Activated naive CD8-positive, alpha-beta T cell treated with anti-CD3 and anti-CD28 coated beads, Interleukin-2, amount 50 U/mL, for 16 hours (primary cell): ENCODE measurements at regions not wholly inside any gene's neighbourhood (a gene's known extent, or its start where the extent isn't known, plus 50 kb on each side); places are given as distances from the start of the nearest gene placed in this dataset.

Experiments used
- DNase-seq: peaks from one replicate; pipeline ENCODE4 v3.0.0-alpha.2; 2020; ENCODE audit warnings: low read depth, low spot score

DNA sequence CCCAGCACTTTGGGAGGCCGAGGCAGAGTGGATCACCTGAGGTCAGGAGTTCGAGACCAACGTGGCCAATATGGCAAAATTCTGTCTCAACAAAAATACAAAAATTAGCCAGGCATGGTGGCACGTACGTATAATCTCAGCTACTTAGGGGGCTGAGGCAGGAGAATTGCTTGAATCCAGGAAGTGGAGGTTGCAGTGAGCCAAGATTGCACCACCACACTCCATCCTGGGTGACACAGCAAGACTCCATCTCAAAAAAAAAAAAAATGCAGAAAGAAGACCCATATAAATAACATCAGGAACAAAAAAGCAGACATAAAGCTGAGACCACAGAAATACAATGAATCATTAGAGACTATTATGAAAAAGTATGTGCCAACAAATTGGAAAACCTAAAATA is 235.2 kb upstream of the VEPH1 start:
- DNase-seq = no peak

DNA sequence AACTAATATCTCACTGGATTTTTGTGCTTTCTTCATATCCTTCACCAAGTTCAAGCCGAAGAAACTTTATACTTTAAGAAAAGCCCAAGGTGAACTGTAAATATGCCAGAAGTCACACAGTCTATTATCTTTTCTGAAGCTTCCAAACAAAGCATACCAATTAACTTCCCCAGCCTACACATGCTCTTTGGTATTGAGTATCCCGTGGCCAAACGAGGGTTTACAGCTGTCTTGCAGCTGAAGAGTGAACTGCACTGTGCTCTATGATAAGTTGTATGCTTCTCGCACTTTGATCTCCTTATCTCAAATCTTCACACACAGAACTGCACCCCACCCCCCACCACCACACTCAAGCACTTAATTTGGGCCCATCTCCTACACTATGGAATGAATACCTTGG is 215.6 kb upstream of the VEPH1 start:
- DNase-seq = no peak

DNA sequence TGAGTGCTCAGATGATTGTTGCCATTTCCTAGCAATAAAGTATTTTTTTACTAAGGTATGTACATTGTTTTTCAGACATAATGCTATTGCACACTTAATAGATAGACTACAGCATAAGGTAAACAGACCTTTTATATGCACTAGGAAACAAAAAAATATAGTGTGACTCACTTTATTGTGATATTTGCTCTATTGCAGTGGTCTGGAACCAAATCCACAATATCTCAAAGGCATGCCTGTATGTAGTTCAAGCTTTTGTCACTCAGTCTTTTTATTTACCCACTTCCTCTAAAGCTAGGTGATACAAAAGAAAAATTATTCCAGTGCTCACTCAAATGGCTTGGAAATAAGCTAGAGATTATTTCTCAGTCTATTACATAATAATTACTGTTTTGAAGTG is 209.9 kb upstream of the VEPH1 start:
- DNase-seq = no peak

DNA sequence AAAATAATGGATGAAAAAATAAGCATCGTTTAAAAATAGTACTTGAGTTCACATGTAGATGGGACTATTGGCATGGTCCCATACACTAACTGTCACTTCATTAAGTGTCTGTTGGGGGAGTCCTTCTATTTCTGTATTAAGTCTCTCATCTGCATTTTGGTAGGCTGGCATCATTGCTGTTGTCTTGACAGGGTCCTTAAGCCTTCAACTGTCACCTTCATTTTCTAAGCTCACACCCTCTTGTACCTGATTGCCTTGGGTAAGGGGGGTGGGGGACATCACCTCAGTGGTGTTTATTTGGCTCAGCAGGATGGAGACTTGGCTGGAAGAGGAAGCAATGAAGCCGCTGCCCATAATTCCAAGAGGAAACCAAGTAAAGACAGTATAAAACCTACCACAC is 202.0 kb upstream of the VEPH1 start:
- no peak for DNase-seq

DNA sequence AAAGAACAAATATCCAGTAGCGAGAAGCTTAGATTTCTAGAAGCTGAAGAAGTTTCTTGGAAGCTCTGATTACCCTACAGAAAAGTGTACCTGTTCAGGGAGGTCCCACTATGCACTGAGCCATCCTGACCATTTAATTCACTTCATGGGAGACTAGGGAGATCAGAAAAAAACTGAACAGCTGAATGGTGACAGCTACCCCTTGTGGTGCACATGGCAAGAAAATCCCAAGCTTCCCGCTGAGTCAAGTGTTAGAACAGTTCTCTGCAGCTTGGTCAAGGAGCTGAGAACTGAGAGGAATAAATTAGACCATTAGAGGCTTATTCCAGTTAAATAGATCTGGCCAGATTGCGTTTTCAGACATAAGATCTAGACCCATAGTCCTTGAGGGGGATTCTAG is 197.2 kb upstream of the VEPH1 start:
- DNase-seq = no peak

DNA sequence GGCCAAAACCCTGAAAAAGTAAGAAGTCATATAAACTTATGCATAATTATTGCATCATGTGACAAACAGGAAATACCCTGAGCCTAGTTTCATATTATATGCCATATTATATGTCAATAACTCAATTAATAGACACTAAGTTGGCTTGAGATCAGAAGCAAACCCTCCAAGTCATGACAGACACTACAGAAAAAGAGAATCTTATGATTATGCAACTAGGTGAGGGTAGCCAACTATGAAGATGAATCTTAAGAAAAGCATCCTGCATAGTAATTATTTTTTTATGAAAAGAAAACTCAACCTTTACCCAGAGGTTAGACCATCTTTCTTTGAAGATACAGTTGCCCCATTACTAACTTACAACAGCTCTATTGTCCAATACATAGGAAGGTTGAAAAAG is 192.4 kb upstream of the VEPH1 start:
- DNase-seq = no peak

DNA sequence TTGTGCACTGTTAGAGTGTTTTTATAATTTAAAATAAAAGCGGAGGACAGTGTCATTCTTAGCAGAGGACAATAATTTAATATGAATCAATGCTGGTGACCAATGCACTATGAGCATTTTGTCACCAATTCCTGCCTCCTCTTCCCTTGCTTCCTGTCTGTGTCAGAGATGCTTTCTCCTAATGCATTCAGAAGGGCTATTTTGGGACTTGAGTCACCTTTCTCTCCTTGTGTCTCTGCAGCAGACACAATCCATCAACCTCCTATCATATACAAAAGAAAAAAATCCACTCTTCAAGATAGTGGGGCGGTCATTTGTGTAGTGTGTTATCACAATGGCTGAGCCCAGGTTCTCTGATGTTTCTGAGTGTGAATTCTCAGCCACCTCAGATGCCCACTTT is 191.9 kb upstream of the VEPH1 start:
- no peak for DNase-seq

DNA sequence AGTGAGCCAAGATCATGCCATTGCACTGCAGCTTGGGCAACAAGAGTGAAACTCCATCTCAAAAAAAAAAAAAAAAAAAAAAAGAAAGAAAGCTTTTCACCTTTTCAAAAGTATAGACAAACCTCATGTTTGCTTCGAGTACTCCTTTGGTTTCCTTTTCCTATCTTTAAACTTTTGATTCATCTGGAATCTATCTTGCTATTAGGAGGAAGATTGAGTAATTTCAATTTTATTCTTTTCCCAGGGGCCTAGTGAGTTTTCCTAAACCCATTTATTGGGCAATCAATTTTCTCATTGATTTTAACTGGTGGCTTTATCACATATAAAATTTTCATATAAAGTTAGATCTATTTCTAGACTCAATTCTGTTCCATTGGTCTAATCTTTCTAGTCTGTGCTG is 190.5 kb upstream of the VEPH1 start:
- no peak for DNase-seq

DNA sequence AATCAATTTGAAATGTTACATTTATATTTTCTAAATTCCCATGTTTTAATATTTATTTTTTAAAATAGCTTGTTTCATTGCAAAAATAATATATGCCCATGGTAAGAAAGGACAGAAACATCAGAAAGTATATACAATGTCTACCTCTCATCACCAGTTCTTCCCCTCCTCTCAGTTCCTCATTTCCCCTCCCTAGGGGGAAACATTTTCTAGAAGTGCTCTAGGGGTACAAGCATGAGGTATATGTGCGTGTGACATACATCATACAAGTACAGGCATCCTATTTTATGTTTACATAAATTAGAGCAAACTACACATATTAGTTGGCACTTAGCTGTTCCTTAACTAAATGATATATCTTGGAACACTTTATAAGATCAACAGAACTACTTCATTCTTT is 189.3 kb upstream of the VEPH1 start:
- DNase-seq = no peak

DNA sequence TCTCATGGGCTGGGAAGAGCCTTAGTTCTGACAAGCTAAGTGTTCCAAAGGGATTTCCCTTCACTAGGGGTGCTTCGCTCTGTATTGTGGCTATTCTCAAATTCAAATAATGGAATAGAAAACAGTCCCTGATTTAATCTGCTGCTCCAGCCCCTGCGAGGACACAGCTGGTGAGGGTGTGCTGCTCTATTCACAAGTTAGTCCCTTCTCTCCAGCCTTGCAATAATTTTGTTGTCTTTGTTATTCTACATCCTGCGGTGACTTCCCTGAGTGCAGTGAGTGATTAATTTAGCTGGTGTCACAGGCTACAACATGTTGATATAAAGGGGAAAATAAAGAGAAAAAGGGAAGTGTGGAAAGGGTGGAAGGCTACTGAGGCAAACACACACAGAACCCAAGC is 180.5 kb upstream of the VEPH1 start:
- no peak for DNase-seq

DNA sequence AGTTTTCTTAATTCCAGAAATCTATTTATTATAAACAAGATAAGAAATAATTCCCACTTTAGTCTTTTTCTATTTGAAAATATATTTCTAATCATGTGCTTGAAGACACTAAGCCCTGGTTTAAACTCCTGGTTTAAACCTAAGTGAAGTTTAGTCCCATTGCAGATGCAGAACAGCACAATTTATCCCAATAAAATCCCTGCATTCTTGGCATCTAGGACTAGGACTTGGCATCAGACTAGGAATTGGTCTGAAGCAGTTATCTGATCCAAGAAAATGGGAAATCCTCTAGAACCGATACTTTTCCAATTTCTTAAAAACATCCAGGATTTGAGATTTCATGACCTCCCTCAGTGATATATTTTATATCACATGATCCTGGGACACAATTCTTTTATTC is 168.8 kb upstream of the VEPH1 start:
- no peak for DNase-seq

DNA sequence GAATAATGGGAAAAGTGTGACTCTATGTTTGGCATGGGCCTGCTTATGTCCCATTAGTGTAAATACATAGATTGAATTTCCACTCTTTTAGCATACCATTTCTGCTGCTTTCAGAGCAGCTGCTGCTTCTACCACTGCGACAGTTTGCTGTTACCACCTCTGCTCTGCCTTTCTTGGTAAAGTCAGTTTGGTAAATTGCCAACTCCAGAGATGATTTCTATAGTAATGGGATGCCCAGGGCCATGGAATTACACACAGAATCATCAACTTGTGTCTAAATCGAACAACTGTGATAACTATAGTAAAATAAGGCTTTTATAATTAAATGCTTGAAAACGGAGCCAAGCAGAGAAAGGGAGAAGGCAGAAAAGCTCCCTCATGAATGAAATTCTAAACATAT is 168.4 kb upstream of the VEPH1 start:
- no peak for DNase-seq

DNA sequence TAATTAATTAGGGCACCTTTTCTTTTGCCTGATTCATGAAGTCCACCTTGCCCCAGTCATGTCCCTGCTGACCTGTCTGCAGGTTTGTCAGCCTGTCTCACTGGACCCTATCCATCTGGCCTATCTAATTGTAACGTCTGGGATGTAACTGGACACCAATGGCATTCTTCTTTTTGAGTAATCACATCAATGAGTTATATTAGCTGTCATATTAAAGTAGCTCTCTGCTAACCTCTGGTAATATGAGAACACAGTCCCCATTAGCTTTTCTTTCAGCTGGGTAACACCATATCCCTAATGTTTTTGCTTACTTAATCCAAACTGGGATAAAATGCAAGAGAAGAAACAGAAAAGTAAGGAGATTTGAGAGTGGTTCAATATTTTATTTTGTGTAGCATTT is 166.2 kb upstream of the VEPH1 start:
- no peak for DNase-seq

DNA sequence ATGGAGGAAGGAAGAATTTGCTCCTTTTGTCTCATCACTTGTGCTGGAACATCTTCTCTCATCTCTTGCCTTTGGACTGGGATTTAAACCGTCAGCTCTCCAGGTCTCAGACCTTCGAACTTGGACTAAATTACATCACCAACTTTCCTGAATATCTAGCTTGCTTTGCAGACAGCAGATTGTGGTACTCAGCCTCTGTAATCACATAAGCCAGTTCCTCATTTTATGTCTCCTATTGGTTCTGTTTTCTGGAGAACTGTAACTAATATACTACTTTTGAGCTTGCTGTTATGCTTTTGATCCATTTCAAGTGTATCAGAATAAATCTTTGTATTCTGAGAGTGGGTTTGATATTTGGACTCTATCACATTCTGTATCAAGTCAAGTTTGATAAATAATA is 164.3 kb upstream of the VEPH1 start:
- DNase-seq = no peak

DNA sequence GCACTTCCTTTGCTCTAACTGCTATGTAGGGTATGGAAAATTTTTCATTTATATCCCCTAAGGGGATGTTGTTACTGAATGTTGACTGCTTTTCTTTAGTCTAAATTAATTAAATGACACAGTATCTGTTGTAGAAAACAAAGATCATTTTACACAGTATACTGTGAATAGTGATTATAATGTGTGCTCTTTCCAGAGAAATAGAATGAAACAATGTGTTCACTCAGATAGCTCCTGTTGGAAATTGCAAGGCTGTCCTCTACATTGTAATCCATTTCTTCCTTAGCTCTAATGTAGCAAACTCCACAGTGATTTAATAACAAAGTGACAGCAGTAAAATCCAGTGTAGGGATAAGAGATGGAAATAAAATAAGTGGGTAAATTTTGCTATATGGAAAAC is 159.0 kb upstream of the VEPH1 start:
- DNase-seq = no peak

DNA sequence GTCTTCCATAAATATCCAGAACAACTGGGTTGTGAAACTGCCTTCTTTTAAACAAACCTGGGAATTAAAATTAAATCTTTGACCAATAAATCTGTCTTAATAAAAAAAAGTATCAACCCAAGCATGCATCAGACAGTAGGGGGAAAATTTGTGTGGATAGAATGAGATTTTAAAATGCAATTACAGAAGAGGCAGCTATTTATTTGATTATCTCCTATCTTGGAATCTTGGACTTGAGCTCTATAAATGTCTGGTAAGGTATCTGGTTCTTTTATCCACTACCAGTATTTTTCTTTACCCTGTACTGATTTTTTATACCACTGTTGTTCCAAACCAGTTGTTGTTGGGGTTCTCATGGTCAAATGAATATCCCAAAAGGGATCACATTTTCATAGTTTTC is 157.6 kb upstream of the VEPH1 start:
- DNase-seq = no peak

DNA sequence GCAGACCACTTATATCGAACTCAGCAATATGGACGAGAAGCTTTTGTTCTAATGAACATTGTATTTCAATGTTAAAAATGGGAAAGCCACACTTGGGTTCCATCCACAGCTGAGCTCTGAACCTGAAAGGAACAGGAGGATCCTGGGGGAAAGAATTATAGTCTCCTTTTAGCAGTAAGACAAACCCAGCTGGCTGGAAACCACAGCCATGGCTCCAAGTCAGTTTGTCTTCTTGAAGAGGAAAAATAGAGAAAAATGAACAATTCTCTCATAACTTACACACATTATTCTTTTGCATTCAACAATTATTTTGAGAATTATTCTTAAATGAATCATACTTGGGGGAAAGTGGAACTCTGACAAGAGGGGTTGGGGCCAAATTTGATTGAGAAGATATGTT is 149.2 kb upstream of the VEPH1 start:
- DNase-seq = no peak

DNA sequence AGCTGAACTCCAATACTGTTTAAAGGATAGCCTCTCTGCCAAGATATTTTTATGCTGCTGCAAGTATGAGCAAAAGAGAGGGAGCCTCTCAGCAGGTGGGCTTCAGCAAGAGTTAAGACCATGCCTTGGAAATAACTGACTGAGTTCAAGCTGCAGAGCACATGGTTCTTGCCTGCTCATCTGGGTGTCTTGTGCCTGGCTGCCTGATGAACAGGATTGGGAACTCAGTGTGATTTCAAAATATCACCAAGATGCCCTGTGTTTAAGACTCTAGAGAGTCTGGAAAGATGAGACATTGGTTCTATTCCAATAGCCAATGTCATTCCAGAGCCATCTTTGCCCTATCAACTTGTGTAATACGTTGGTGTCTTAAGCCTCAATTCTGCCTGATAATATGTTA is 147.5 kb upstream of the VEPH1 start:
- no peak for DNase-seq

DNA sequence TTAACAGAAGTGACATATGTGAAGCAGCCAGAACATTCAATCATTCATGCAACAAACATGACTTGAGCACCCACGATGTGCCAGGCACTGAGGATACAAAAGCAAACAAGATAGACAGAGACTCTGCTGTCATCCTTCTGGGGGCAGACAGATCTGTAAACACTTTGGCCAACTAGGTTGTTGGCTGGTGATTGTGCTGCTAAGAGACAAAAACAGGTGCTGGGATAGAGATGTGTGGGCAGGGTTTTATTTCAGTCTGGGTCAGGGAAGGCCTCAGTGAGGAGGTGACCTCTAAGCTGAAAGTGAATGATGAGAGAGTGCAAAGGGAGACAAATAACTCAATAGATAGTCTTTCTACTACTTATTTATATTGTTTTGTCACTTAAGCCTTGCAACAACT is 147.0 kb upstream of the VEPH1 start:
- no peak for DNase-seq

DNA sequence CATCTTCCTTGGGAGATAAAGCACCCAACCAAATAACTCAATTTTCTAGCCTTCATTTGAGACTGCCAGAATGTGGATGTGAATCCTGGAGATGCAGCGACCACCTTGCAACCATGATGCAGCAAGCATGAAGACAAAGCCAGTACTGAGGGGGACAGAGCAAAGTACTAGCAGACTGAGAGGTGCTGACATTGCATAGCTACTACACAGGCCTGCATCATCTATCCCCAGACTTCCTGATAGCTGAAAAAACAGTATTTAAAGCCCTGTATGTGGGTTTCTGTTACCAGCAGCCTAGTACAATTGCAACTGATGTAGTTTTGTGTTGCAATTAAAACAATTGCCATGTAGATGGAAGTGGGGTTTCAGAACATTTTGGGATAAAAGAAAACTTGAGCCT is 146.3 kb upstream of the VEPH1 start:
- no peak for DNase-seq

DNA sequence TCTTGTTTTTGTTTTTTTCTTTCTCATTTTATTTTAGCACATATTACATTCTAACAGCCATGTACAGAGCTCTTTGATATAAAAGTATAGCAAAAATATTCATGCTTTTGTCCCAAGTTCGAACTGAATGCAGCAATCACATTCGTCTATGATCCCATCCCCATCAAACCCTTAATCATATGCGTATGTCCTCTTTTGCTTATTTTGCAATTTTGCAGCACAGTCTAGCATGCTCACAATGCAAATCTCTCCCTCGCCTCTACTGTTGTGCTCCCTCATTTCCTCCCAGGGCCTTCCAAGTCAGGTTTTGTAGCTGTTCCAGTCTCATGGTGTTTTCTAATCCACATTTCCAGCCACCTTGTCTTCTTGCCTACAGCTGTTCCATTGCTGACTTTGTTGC is 144.6 kb upstream of the VEPH1 start:
- DNase-seq = no peak

DNA sequence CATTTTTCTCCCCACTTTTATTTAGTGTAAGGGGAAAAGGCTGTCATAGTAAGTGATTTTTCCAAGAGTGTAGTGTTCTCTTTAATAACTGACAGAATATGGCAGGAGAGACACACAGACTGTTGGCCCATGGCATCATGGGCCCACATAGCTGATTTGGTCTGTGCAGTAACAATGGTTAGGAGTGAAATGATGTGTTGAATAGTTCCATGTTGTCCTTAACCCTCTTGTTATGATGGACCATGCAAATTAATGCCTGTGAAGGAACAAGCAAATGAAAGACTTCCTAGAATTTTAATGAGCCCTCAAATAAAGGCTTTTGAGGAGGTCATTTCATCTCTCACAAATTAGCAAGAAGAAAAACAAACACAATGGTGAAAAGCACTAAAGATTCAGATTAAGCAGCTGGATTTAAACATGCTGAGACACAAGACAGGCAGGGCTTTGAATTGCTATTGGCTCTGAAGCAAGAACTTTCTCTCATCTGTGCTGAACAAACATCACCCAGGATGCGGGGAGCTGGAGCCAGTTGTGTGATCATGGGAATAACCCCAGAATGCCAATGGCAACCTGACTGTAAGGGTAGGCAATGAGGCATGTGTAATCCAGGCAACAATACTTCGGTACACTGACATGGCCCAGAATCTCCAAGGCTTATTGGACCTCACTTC is 136.7 kb upstream of the VEPH1 start:
- no peak for DNase-seq

DNA sequence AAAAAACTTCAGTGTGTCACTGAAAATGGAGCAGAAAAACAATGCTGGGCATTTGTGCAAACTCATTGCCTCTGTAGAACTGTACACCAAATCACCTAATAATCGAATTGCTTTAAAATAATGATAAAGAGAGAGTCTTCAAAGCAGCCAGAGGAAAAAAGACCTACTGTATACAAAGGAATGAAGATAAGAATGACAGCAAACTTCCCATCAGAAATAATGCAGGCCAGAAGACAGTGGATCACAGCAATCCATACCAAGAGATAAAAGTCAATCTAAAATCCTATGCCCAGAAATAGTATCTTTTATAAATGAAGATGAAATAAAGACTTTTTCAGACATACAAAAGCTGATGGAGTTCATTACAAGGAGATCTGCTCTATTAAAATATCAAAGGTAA is 134.7 kb upstream of the VEPH1 start:
- DNase-seq = no peak

DNA sequence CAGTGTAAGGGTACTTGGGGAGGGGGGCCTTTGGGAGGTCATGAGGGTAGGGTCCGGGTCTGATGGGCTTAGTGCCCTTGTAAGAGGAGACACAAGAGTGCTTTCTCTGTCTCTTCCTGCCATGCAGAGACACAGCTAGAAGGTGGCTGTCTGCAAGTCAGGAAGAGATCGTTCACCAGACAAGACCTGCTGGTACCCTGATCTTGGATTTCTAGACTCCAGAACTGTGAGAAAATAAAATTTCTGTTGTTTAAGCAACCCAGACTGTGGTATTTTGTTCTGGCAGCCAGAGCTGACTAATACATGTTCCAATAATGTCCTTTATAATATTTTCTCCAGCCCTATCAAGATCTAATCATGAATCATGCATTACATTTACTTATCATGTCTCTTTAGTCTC is 130.0 kb upstream of the VEPH1 start:
- DNase-seq = no peak

DNA sequence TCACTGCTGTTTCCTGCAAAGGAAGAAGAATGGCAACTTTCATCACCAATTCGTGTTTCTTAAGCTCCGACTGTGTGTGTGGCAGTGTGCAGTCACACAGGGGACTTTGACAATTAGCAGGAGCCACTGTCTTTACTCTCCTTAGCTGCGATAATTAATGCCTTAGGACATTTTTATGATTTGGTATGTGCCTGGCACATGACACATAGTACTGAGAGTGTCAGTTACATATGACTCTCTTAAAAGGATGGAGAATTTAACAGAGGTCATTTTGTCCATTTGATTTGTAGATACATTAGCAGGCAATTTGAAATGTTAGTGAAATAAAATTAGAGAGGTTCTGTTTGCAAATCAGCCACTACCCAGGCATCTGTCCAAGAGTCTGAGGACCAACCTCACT is 128.9 kb upstream of the VEPH1 start:
- DNase-seq = no peak
